ENCODE measurements at regions not wholly inside any gene's neighbourhood (a gene's known extent, or its start where the extent isn't known, plus 50 kb on each side); places are given as distances from the start of the nearest gene placed in this dataset.

GRCh38 chr7:115087437-115087836, 165.5 kb downstream of the MDFIC start:
- H3K4me3 Mint-ChIP-seq, result no peak overlapping the region
- ChIA-PET POLR2A (no interaction called here), CTCF (interaction anchor here (0.7 kb wide), 1 partner anchor 222 kb away, joined by 3 read pairs; no protein-coding TSS in a partner anchor)
- Histone ChIP-seq H3K36me3 (ENCODE audit: insufficient read depth, low read length) (no peaks in the 10 kb centered on the region), H3K27ac (ENCODE audit: low read depth, low read length) (no peak overlapping the region), H3K9me3 (ENCODE audit: low read length) (no peaks in the 10 kb centered on the region), H3K4me1 (ENCODE audit: insufficient read depth, low read length) (no peaks in the 10 kb centered on the region), H3K4me3 (ENCODE audit: low read length) (no peak overlapping the region), H3K27me3 (ENCODE audit: insufficient read depth, low read length, poor library complexity, severe bottlenecking) (no peaks in the 10 kb centered on the region)
- peaks cover 2 to 6% of the 10 kb centered on the region in 2 donors for H3K27me3 Mint-ChIP-seq
- no peak overlapping the region for H3K27ac Mint-ChIP-seq
- H3K36me3 Mint-ChIP-seq, result peaks cover 0 to 12% (median 0%) of the 10 kb centered on the region in 3 donors
- DNase-seq, result no peak
- H3K4me1 Mint-ChIP-seq, result peaks cover 0 to 8% (median 3%) of the 10 kb centered on the region in 3 donors
- peaks cover 0 to 3% (median 0%) of the 10 kb centered on the region in 5 donors for H3K9me3 Mint-ChIP-seq

GRCh38 chr7:115086146-115086841, 164.4 kb downstream of the MDFIC start:
- H3K27ac Mint-ChIP-seq, result no peak overlapping the region
- Histone ChIP-seq H3K36me3 (ENCODE audit: insufficient read depth, low read length) (no peaks in the 10 kb centered on the region), H3K27me3 (ENCODE audit: insufficient read depth, low read length, poor library complexity, severe bottlenecking) (no peaks in the 10 kb centered on the region), H3K27ac (ENCODE audit: low read depth, low read length) (no peak overlapping the region), H3K4me1 (ENCODE audit: insufficient read depth, low read length) (no peaks in the 10 kb centered on the region), H3K9me3 (ENCODE audit: low read length) (no peaks in the 10 kb centered on the region), H3K4me3 (ENCODE audit: low read length) (no peak overlapping the region)
- H3K4me1 Mint-ChIP-seq, result peaks cover 0 to 8% (median 3%) of the 10 kb centered on the region in 3 donors
- peaks cover 0 to 3% (median 0%) of the 10 kb centered on the region in 5 donors for H3K9me3 Mint-ChIP-seq
- ChIA-PET POLR2A (no interaction called here), CTCF (no interaction called here)
- H3K27me3 Mint-ChIP-seq, result peaks cover 2 to 4% of the 10 kb centered on the region in 2 donors
- peaks cover 0 to 17% (median 0%) of the 10 kb centered on the region in 3 donors for H3K36me3 Mint-ChIP-seq
- no peak for DNase-seq
- no peak overlapping the region for H3K4me3 Mint-ChIP-seq

GRCh38 chr7:115085421-115085820, 163.5 kb downstream of the MDFIC start:
- no peak overlapping the region for H3K27ac Mint-ChIP-seq

GRCh38 chr7:115083935-115084334, 162.0 kb downstream of the MDFIC start:
- H3K27ac Mint-ChIP-seq, result peak overlapping the region in 1 of 8 donors; percentile 34
- Histone ChIP-seq H3K4me1 (ENCODE audit: insufficient read depth, low read length) (no peaks in the 10 kb centered on the region), H3K4me3 (ENCODE audit: low read length) (no peak overlapping the region), H3K36me3 (ENCODE audit: insufficient read depth, low read length) (no peaks in the 10 kb centered on the region), H3K9me3 (ENCODE audit: low read length) (no peaks in the 10 kb centered on the region), H3K27me3 (ENCODE audit: insufficient read depth, low read length, poor library complexity, severe bottlenecking) (no peaks in the 10 kb centered on the region), H3K27ac (ENCODE audit: low read depth, low read length) (no peak overlapping the region)
- H3K4me1 Mint-ChIP-seq, result peaks cover 0 to 4% (median 0%) of the 10 kb centered on the region in 3 donors
- DNase-seq, result no peak
- CTCF ChIA-PET, result no interaction called here
- peaks cover 0 to 3% (median 0%) of the 10 kb centered on the region in 5 donors for H3K9me3 Mint-ChIP-seq
- POLR2A ChIA-PET, result no interaction called here
- H3K36me3 Mint-ChIP-seq, result peaks cover 0 to 17% (median 0%) of the 10 kb centered on the region in 3 donors
- peaks cover 2 to 4% of the 10 kb centered on the region in 2 donors for H3K27me3 Mint-ChIP-seq
- no peak overlapping the region for H3K4me3 Mint-ChIP-seq

More at GRCh38 chr7:115085421-115085820, 163.5 kb downstream of the MDFIC start:
- Mint-ChIP-seq H3K4me1 (peaks cover 0 to 8% (median 3%) of the 10 kb centered on the region in 3 donors), H3K27me3 (peaks cover 2 to 4% of the 10 kb centered on the region in 2 donors), H3K36me3 (peaks cover 0 to 17% (median 0%) of the 10 kb centered on the region in 3 donors), H3K9me3 (peaks cover 0 to 3% (median 0%) of the 10 kb centered on the region in 5 donors), H3K4me3 (no peak overlapping the region)
- Histone ChIP-seq H3K9me3 (ENCODE audit: low read length) (no peaks in the 10 kb centered on the region), H3K27me3 (ENCODE audit: insufficient read depth, low read length, poor library complexity, severe bottlenecking) (no peaks in the 10 kb centered on the region), H3K4me1 (ENCODE audit: insufficient read depth, low read length) (no peaks in the 10 kb centered on the region), H3K4me3 (ENCODE audit: low read length) (no peak overlapping the region), H3K36me3 (ENCODE audit: insufficient read depth, low read length) (no peaks in the 10 kb centered on the region), H3K27ac (ENCODE audit: low read depth, low read length) (no peak overlapping the region)
- POLR2A ChIA-PET, result no interaction called here
- CTCF ChIA-PET, result no interaction called here
- no peak for DNase-seq

- H3K9me3 Mint-ChIP-seq, result peaks cover 0 to 3% (median 0%) of the 10 kb centered on the region in 5 donors
- CTCF ChIA-PET, result no interaction called here
- Histone ChIP-seq H3K36me3 (ENCODE audit: insufficient read depth, low read length) (no peaks in the 10 kb centered on the region), H3K27ac (ENCODE audit: low read depth, low read length) (no peak overlapping the region), H3K27me3 (ENCODE audit: insufficient read depth, low read length, poor library complexity, severe bottlenecking) (no peaks in the 10 kb centered on the region), H3K9me3 (ENCODE audit: low read length) (no peaks in the 10 kb centered on the region), H3K4me3 (ENCODE audit: low read length) (no peak overlapping the region), H3K4me1 (ENCODE audit: insufficient read depth, low read length) (no peaks in the 10 kb centered on the region)
- H3K36me3 Mint-ChIP-seq, result peaks cover 0 to 17% (median 0%) of the 10 kb centered on the region in 3 donors
- no peak overlapping the region for H3K27ac Mint-ChIP-seq
- POLR2A ChIA-PET, result no interaction called here
- H3K27me3 Mint-ChIP-seq, result peaks cover 2 to 4% of the 10 kb centered on the region in 2 donors
- DNase-seq, result no peak
- no peak overlapping the region for H3K4me3 Mint-ChIP-seq
- H3K4me1 Mint-ChIP-seq, result no peaks in the 10 kb centered on the region
These were observed 159.9 kb downstream of the MDFIC start for GRCh38 chr7:115081772-115082171.

GRCh38 chr7:115078851-115079250, 157.0 kb downstream of the MDFIC start:
- H3K36me3 ChIP-seq (ENCODE audit: insufficient read depth, low read length), result no peaks in the 10 kb centered on the region
- CTCF ChIA-PET, result no interaction called here
- Mint-ChIP-seq H3K4me1 (no peaks in the 10 kb centered on the region), H3K27me3 (peaks cover 0 to 4% of the 10 kb centered on the region in 2 donors), H3K9me3 (peaks cover 0 to 4% (median 0%) of the 10 kb centered on the region in 5 donors), H3K27ac (no peak overlapping the region), H3K4me3 (no peak overlapping the region), H3K36me3 (peaks cover 0 to 22% (median 0%) of the 10 kb centered on the region in 3 donors)
- H3K4me3 ChIP-seq (ENCODE audit: low read length), result no peak overlapping the region
- no peaks in the 10 kb centered on the region for H3K27me3 ChIP-seq (ENCODE audit: insufficient read depth, low read length, poor library complexity, severe bottlenecking)
- no peaks in the 10 kb centered on the region for H3K9me3 ChIP-seq (ENCODE audit: low read length)
- H3K4me1 ChIP-seq (ENCODE audit: insufficient read depth, low read length), result no peaks in the 10 kb centered on the region
- H3K27ac ChIP-seq (ENCODE audit: low read depth, low read length), result no peak overlapping the region
- POLR2A ChIA-PET, result no interaction called here
- DNase-seq, result no peak

- CTCF ChIA-PET, result no interaction called here
- Mint-ChIP-seq H3K4me1 (no peaks in the 10 kb centered on the region), H3K27me3 (peaks cover 0 to 4% of the 10 kb centered on the region in 2 donors), H3K9me3 (peaks cover 0 to 4% (median 0%) of the 10 kb centered on the region in 5 donors), H3K36me3 (peaks cover 0 to 17% (median 0%) of the 10 kb centered on the region in 3 donors), H3K27ac (no peak overlapping the region), H3K4me3 (no peak overlapping the region)
- no peak for DNase-seq
- POLR2A ChIA-PET, result no interaction called here
- Histone ChIP-seq H3K9me3 (ENCODE audit: low read length) (no peaks in the 10 kb centered on the region), H3K27me3 (ENCODE audit: insufficient read depth, low read length, poor library complexity, severe bottlenecking) (no peaks in the 10 kb centered on the region), H3K36me3 (ENCODE audit: insufficient read depth, low read length) (no peaks in the 10 kb centered on the region), H3K27ac (ENCODE audit: low read depth, low read length) (no peak overlapping the region), H3K4me3 (ENCODE audit: low read length) (no peak overlapping the region), H3K4me1 (ENCODE audit: insufficient read depth, low read length) (no peaks in the 10 kb centered on the region)
These were observed 156.5 kb downstream of the MDFIC start for GRCh38 chr7:115078386-115078785.

- Mint-ChIP-seq H3K27me3 (no peaks in the 10 kb centered on the region), H3K4me3 (no peak overlapping the region), H3K36me3 (no peaks in the 10 kb centered on the region), H3K4me1 (peaks cover 0 to 3% (median 0%) of the 10 kb centered on the region in 3 donors), H3K27ac (no peak overlapping the region), H3K9me3 (no peaks in the 10 kb centered on the region)
- Histone ChIP-seq H3K9me3 (ENCODE audit: low read length) (no peaks in the 10 kb centered on the region), H3K27me3 (ENCODE audit: insufficient read depth, low read length, poor library complexity, severe bottlenecking) (no peaks in the 10 kb centered on the region), H3K4me3 (ENCODE audit: low read length) (no peak overlapping the region), H3K27ac (ENCODE audit: low read depth, low read length) (no peak overlapping the region), H3K4me1 (ENCODE audit: insufficient read depth, low read length) (no peaks in the 10 kb centered on the region), H3K36me3 (ENCODE audit: insufficient read depth, low read length) (no peaks in the 10 kb centered on the region)
- CTCF ChIA-PET, result no interaction called here
- no peak for DNase-seq
- POLR2A ChIA-PET, result no interaction called here
These were observed 148.4 kb downstream of the MDFIC start for GRCh38 chr7:115070311-115070710.

All from CD8-positive, alpha-beta memory T cell (primary cell).